ACHN (cell line): ENCODE measurements at regions not wholly inside any gene's neighbourhood (a gene's known extent, or its start where the extent isn't known, plus 50 kb on each side); places are given as distances from the start of the nearest gene placed in this dataset.
"Not testable (repeated sequence)": the region's sequence is repeated elsewhere in the genome, so short reads cannot be mapped to it uniquely, and the experiment has no call there.

Experiments used
- DNase-seq: peaks from one replicate; pipeline ENCODE4 v3.0.0-alpha.2; 2015
- in situ Hi-C: cut with HindIII; loops from 2 replicates; pipeline ENCODE4 v1.10.0; 2017; ENCODE audit warnings: low sequenced_read_pairs, low pct_ligation_motif_present, low pct_unique_long_range_greater_than_20kb

GRCh38 chr13:109702030-109702597, 84.3 kb downstream of the IRS2 start:
- DNase-seq = not testable (repeated sequence)

GRCh38 chr13:109700176-109700575, 86.2 kb downstream of the IRS2 start:
- peak; percentile 30 for DNase-seq
- in situ Hi-C loops = no loop called here

More at GRCh38 chr13:109702030-109702597, 84.3 kb downstream of the IRS2 start:
- in situ Hi-C loops = not testable (repeated sequence)

- no peak for DNase-seq
- in situ Hi-C loops = no loop called here
Measured at GRCh38 chr13:109699628-109700071, 86.7 kb downstream of the IRS2 start.

GRCh38 chr13:109698779-109699178, 87.6 kb downstream of the IRS2 start:
- in situ Hi-C loops = no loop called here

GRCh38 chr13:109697936-109698335, 88.4 kb downstream of the IRS2 start:
- DNase-seq = no peak
- in situ Hi-C loops = no loop called here

More at GRCh38 chr13:109698779-109699178, 87.6 kb downstream of the IRS2 start:
- DNase-seq = no peak

- in situ Hi-C loops = no loop called here
- no peak for DNase-seq
Measured at GRCh38 chr13:109695402-109696190, 90.8 kb downstream of the IRS2 start.

- no peak for DNase-seq
- in situ Hi-C loops = no loop called here
Measured at GRCh38 chr13:109694972-109695371, 91.4 kb downstream of the IRS2 start.

GRCh38 chr13:109693213-109693612, 93.2 kb downstream of the IRS2 start:
- in situ Hi-C loops = no loop called here
- DNase-seq = no peak

GRCh38 chr13:109691689-109692088, 94.7 kb downstream of the IRS2 start:
- in situ Hi-C loops = no loop called here
- DNase-seq = no peak

- in situ Hi-C loops = no loop called here
- no peak for DNase-seq
Measured at GRCh38 chr13:109687559-109688448, 98.6 kb downstream of the IRS2 start.

GRCh38 chr13:109685203-109685602, 101.2 kb downstream of the IRS2 start:
- no peak for DNase-seq
- in situ Hi-C loops = no loop called here

GRCh38 chr13:109684824-109685202, 101.6 kb downstream of the IRS2 start:
- in situ Hi-C loops = no loop called here
- no peak for DNase-seq

GRCh38 chr13:109684084-109684823, 102.1 kb downstream of the IRS2 start:
- in situ Hi-C loops = no loop called here
- no peak for DNase-seq

GRCh38 chr13:109682534-109683244, 103.7 kb downstream of the IRS2 start:
- in situ Hi-C loops = no loop called here
- no peak for DNase-seq

- in situ Hi-C loops = no loop called here
- no peak for DNase-seq
Measured at GRCh38 chr13:109680930-109681329, 105.5 kb downstream of the IRS2 start.

GRCh38 chr13:109680288-109680687, 106.1 kb downstream of the IRS2 start:
- in situ Hi-C loops = no loop called here
- no peak for DNase-seq

- no peak for DNase-seq
- in situ Hi-C loops = no loop called here
Measured at GRCh38 chr13:109678459-109678858, 107.9 kb downstream of the IRS2 start.

GRCh38 chr13:109677206-109677605, 109.2 kb downstream of the IRS2 start:
- DNase-seq = no peak
- in situ Hi-C loops = no loop called here
